ENCODE measurements at regions not wholly inside any gene's neighbourhood (a gene's known extent, or its start where the extent isn't known, plus 50 kb on each side); places are given as distances from the start of the nearest gene placed in this dataset.

DNA sequence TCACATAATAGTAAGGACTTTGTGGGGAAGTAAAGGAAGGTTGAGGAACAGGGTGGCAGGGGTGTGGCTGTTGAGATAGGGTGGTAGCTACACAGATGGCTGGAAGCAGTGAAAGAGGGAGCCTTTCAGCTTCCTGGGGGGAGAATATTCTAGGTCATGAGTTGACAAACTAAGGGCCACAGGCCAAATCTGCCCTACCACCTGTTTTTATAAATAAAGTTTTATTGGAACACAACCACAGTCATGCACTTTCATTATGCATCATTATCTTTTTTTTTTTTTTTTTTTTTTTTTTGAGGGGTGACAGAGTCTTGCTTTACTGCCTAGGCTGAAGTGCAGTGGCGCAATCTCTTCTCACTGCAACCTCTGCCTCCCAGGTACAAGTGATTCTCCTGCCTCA, 243.1 kb downstream of the NFATC2 start:
- DNase-seq (ENCODE audit: low read depth), result no peak
- H3K4me3 ChIP-seq (ENCODE audit: control insufficient read depth, low read depth, low read length), result no peak overlapping the region
- TF ChIP-seq, protein P1, sequence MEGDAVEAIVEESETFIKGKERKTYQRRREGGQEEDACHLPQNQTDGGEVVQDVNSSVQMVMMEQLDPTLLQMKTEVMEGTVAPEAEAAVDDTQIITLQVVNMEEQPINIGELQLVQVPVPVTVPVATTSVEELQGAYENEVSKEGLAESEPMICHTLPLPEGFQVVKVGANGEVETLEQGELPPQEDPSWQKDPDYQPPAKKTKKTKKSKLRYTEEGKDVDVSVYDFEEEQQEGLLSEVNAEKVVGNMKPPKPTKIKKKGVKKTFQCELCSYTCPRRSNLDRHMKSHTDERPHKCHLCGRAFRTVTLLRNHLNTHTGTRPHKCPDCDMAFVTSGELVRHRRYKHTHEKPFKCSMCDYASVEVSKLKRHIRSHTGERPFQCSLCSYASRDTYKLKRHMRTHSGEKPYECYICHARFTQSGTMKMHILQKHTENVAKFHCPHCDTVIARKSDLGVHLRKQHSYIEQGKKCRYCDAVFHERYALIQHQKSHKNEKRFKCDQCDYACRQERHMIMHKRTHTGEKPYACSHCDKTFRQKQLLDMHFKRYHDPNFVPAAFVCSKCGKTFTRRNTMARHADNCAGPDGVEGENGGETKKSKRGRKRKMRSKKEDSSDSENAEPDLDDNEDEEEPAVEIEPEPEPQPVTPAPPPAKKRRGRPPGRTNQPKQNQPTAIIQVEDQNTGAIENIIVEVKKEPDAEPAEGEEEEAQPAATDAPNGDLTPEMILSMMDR (conservative IDR thresholded peaks at IDR 0.05; ENCODE audit: control insufficient read depth, insufficient read depth, low read depth, low read length), result no peak

DNA sequence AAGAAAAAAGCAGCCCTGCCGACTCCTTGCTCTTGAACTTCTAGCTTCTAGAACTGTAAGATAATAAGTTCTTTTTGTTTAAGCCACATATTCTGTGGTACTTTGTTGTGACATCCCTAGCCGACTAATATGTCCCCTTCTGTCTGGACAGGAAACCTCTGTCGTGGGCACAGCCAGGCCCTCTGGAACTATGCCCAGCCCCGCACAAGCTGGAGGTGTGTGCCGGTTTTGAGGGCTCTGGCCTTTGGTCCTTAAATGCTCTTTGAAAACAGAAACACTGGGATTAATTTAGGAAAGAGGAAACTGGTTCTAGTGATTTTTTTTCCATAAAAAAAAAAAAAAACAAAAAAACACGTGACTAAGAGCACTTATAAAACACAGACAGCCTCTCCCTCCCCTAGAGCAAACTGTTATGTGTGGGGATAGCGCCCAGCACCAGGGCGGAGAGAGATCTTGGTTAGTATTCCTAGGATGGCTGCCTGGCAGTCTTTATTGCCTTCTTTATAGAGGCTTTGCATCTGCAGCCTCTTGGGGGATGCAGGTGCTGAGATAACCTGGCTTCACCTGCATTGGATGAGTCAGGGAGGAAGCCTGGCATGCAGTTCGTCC, 244.3 kb downstream of the NFATC2 start:
- DNase-seq (ENCODE audit: low read depth), result no peak
- H3K4me3 ChIP-seq (ENCODE audit: control insufficient read depth, low read depth, low read length), result no peak overlapping the region
- TF ChIP-seq, protein P1 (conservative IDR thresholded peaks at IDR 0.05; ENCODE audit: control insufficient read depth, insufficient read depth, low read depth, low read length), result no peak

DNA sequence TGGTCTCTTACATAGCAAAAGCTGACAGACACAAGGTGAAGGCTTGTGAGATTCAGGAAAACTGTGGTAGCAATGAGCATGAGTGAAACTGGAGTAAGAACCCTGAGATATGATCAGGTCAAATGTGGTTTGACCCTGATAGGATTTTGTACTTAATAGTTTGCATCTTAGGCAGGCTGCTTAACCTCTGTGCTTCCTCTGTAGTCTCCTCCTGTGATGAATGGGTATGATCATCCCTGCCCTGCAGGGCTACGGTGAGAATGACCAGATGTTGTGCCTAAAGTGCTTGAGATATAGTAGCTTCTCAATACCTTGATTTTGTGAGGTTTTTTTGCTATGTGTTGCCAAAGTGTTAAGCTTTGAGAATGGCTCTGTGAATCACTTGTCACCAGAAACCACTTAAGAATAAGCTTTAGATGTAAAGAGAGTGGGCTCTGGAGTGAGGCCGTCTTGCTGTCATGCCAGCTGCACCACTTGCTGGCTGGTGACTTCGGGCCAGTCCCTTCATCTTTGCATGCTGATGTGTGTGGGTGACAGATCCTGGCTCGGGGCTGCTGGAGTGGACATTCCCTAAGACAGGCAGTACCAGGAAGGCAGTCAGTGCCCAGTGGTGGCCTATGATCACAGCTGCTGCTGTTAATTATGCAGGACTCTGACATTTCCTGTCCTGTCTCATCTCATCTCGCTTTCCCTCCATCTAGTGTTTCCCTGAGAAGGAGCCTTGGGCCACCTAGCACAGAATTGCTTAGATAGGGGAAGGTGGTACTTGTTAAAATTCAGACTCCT, 254.7 kb downstream of the NFATC2 start:
- no peak overlapping the region for H3K4me3 ChIP-seq (ENCODE audit: control insufficient read depth, low read depth, low read length)
- no peak for DNase-seq (ENCODE audit: low read depth)
- TF ChIP-seq, protein P1 (conservative IDR thresholded peaks at IDR 0.05; ENCODE audit: control insufficient read depth, insufficient read depth, low read depth, low read length), result no peak

DNA sequence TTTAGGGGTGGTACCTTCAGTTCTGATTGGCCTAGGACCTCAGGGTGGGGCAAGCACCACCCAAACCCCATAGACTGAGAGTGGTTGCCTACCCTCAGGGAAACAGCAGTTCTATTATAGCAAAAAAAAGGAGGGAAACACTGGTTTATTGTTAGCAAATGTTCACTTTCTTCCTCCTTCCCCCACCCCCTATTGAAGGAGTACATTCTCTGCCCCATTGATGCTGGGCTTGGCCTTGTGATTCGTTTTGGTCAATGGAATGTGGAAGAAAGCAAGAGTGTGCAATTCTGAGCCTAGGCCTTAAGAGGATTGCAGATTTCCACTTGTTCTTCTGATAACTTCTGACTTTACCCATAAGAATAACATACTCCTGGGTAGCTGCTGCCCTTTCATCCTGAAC, 255.8 kb downstream of the NFATC2 start:
- DNase-seq (ENCODE audit: low read depth), result no peak
- TF ChIP-seq, protein P1 (conservative IDR thresholded peaks at IDR 0.05; ENCODE audit: control insufficient read depth, insufficient read depth, low read depth, low read length), result no peak
- H3K4me3 ChIP-seq (ENCODE audit: control insufficient read depth, low read depth, low read length), result no peak overlapping the region

DNA sequence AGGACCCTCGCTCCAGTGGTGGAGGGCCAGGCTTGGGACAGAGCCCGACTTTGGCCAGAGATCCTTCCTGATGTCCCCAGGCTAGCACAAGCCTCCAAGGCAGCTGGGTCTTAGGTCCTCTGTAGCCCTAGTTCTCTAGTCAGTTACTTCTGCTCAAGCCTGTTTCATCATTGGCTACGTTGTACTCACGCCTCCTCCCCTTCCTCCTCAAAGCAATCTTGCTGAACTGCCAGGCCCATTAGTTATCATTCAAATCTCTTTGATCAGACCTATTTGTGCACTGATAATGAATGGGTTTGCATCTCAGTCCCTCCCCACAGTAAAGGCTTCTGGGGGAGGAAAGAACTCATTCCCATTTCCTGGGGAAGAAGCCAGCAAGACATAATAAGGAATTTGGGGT, 256.8 kb downstream of the NFATC2 start:
- DNase-seq (ENCODE audit: low read depth), result no peak
- no peak overlapping the region for H3K4me3 ChIP-seq (ENCODE audit: control insufficient read depth, low read depth, low read length)
- TF ChIP-seq, protein P1 (conservative IDR thresholded peaks at IDR 0.05; ENCODE audit: control insufficient read depth, insufficient read depth, low read depth, low read length), result no peak

GRCh38 chr20:51284871-51285270, 257.6 kb downstream of the NFATC2 start:
- TF ChIP-seq, protein P1 (conservative IDR thresholded peaks at IDR 0.05; ENCODE audit: control insufficient read depth, insufficient read depth, low read depth, low read length), result no peak
- DNase-seq (ENCODE audit: low read depth), result no peak
- no peak overlapping the region for H3K4me3 ChIP-seq (ENCODE audit: control insufficient read depth, low read depth, low read length)
